NT2/D1 (cell line): ENCODE measurements at regions not wholly inside any gene's neighbourhood (a gene's known extent, or its start where the extent isn't known, plus 50 kb on each side); places are given as distances from the start of the nearest gene placed in this dataset.
"Not testable (repeated sequence)": the region's sequence is repeated elsewhere in the genome, so short reads cannot be mapped to it uniquely, and the experiment has no call there.

Source experiments
- SUZ12 ChIP-seq: IDR thresholded peaks from 2 replicates; pipeline ENCODE4 v1.6.1; 2011; ENCODE audit not compliant: insufficient read length, insufficient read depth; ENCODE audit errors: extremely low read depth
- ZNF274 ChIP-seq: IDR thresholded peaks from 2 replicates; pipeline ENCODE4 v1.6.1; 2011; ENCODE audit warnings: mild to moderate bottlenecking, low read depth, low read length

DNA sequence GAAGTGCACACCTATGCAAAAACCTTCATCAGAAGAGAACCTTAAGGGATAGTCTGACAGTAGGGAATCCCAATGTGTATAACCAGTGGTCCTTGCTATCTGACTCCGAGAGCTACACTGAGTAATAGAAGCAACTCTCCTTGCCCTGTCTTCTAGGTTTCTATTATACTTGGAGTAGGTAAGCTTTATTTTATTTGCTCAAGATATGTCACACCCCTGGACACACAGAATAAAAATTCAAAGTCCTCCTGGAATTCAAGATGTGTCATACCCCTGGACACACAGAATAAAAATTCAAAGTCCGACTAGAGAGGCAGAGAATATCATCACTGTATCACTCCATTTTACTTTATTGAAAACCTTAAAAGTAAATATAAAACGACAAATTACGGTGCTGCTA lies 69.5 kb upstream of the NBPF11 start:
- not testable (repeated sequence) for TF ChIP-seq SUZ12, ZNF274
